ENCODE measurements at regions not wholly inside any gene's neighbourhood (a gene's known extent, or its start where the extent isn't known, plus 50 kb on each side); places are given as distances from the start of the nearest gene placed in this dataset.

DNA sequence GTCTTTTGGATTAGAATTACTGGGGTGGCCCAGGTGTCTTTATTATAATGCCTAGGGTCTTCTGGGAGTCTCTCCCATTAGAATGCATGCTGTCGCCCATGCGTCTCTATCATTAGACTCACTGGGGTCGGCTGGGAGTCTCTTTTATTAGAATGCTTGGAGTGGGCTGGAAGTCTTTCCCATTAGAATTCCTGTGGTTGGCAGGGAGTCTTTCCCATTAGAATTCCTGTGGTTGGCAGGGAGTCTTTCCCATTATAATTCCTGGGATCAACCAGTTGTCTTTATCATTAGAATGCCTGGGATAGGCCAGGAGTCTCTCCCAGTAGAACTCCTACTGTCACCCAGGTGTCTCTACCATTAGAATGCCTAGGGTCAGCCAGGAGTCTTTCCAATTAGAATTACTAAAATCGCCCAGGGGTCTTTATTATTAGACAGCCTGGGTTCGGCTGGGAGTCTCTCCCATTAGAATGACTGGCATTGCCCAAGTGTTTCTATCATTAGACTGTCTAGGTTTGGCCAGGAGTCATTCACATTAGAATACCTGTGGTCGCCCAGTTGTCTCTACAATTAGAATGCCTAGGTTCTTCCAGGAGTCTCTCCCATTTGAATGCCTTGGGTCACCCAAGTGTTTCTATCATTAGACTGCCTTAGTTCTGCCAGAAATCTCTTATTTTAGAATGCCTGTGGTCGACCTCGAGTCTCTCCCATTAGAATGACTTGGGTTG is 1558.5 kb downstream of the UQCRFS1 start:
- no peak for DNase-seq (ENCODE audit: low read depth in 3 of 3, low spot score in 1 of 3)

DNA sequence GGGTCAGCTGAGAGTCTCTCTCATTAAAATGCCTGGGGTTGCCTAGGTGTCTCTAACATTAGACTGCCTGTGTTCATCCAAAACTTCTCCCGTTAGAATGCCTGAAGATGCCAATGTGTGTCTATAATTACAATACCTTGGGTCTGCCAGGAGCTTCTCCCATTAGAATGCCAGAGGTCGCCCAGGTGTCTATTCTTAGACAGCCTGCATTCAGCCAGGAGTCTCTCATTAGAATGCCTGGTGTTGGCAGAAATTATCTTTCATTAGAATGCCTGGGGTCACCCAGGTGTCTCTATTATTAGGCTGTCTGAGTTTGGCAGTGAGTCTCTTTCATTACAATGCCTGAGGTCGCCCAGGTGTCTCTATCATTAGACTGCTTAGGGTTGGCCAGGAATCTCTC is 1560.2 kb downstream of the UQCRFS1 start:
- DNase-seq (ENCODE audit: low read depth in 3 of 3, low spot score in 1 of 3): no peak

DNA sequence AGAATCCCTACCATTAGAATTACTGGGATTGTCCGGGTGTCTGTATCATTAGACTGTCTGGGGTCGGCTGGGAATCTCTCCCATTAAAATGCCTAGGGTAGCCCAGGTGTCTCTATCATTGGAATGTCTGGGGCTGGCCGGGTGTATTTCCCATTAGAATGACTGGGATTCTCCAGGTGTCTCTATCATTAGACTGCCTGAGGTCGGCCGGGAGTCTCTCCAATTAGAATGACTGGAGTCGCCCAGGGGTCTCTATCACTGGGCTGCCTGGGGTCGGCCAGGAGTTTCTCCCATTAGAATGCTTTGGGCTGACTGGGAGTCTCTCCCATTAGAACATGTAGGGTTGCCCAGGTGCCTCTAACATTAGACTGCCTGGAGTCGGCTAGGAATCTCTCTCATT is 1560.7 kb downstream of the UQCRFS1 start:
- no peak for DNase-seq (ENCODE audit: low read depth in 3 of 3, low spot score in 1 of 3)

DNA sequence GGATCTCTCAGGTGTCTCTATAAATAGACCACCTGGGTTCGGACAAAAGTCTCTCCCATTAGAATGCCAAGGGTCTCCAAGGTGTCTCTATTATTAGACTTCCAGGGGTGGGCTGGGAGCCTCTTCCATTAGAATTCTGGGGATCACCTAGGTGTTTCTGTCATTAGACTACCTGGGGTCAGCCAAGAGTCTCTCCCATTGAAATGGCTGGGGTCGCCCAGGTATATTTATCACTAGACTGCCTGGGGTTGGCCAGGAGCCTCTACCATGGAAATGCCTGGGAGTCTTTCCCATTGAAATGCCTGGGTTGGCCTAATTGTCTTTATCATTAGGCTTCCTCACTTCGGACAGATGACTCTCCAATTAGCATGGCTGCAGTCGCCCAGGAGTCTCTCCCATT is 1565.5 kb downstream of the UQCRFS1 start:
- no peak for DNase-seq (ENCODE audit: low read depth in 3 of 3, low spot score in 1 of 3)

DNA sequence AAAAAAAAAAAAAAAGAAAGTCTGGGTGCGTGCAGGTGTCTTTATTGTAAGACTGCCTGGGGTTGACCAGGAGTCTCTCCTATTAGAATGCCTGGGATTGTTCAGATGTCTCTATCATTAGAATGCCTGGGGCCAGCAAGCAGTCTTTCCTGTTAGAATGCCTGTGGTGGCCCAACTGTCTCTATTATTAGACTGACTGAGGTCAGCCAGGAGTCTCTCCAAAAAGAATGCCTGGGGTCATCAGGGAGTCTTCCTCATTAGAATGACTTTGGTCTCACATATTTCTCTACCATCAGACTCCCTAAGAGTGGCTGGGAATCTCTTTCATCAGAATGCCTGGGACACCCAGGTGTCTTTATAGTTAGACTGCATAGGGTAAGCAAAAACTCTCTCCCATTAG is 1577.5 kb downstream of the UQCRFS1 start:
- DNase-seq (ENCODE audit: low read depth in 3 of 3, low spot score in 1 of 3): no peak

DNA sequence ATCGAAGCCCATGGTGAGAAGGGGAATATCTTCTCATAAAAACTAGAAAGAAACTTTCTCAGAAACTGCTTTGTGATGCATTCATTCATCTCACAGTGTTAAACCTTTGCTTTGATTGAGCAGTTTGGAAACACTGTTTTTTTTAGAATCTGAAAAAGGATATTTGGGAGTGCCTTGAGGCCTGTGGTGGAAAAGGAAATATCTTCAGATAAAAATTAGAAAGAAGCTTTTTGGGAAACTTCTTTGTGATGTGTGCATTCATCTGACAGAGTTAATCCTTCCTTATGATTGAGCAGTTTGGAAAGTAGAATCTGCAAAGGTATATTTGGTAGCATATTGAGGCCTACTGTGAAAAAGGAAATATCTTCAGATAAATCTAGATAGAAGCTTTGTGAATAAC is 1594.9 kb downstream of the UQCRFS1 start:
- no peak for DNase-seq (ENCODE audit: low read depth in 3 of 3, low spot score in 1 of 3)

DNA sequence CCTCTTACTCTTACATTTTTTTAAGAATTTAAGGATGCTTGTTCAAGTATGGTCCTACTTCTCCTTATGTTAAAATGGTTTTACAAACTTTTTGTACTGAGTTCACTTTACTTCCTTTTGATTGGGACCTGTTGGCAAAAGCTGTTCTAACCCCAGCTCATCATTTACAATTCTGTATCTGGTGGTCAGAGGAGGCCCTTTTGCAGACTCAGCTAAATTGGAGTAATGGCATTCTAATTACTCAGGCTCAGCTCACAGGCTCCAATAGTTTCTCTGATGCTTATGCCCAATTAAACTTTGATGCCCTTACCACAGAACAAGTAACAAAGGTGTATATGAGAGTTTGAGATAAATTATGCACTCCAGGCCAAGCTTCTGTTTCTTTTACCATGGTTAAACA is 1632.0 kb downstream of the UQCRFS1 start:
- DNase-seq (ENCODE audit: low read depth in 3 of 3, low spot score in 1 of 3): no peak

Data from stimulated activated CD4-positive, alpha-beta T cell treated with anti-CD3 and anti-CD28 coated beads, TNF-alpha, amount 100 ng/mL, for 1 hour (primary cell).